ENCODE measurements at regions not wholly inside any gene's neighbourhood (a gene's known extent, or its start where the extent isn't known, plus 50 kb on each side); places are given as distances from the start of the nearest gene placed in this dataset.

DNA sequence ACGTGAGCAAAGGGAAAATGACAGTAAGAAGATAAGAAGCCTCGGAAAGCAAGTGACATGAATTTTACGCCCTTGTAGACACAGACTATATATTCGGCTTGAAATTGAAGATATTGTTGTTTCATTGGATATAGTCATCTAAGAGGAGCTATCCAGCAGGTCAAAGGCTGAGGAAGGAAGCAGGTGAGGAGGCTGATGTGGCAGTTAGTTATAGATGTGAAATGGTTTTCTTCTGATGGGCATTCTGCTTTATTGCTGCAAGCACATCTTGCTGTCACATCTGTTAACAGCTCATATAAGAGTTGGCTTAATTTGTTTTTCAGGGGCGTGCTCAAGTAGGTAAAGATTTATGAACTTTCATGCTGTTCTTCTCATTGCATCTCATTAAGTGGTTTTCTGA, 146.1 kb downstream of the KLF5 start:
- TF ChIP-seq EZH2 (IDR thresholded peaks at IDR 0.05; ENCODE audit: low read length, unreplicated experiment) (no peak), EZH2phosphoT487 (IDR thresholded peaks at IDR 0.05; ENCODE audit: borderline replicate concordance, low read length) (no peak)
- TF ChIP-seq, protein P1, sequence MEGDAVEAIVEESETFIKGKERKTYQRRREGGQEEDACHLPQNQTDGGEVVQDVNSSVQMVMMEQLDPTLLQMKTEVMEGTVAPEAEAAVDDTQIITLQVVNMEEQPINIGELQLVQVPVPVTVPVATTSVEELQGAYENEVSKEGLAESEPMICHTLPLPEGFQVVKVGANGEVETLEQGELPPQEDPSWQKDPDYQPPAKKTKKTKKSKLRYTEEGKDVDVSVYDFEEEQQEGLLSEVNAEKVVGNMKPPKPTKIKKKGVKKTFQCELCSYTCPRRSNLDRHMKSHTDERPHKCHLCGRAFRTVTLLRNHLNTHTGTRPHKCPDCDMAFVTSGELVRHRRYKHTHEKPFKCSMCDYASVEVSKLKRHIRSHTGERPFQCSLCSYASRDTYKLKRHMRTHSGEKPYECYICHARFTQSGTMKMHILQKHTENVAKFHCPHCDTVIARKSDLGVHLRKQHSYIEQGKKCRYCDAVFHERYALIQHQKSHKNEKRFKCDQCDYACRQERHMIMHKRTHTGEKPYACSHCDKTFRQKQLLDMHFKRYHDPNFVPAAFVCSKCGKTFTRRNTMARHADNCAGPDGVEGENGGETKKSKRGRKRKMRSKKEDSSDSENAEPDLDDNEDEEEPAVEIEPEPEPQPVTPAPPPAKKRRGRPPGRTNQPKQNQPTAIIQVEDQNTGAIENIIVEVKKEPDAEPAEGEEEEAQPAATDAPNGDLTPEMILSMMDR (conservative IDR thresholded peaks at IDR 0.05; ENCODE audit: low read depth, low read length): no peak
- Histone ChIP-seq H3K36me3 (ENCODE audit: low read depth, low read length) (no peaks in the 10 kb centered on the region), H2AFZ (ENCODE audit: low read length) (no peak overlapping the region), H3K9me2 (replicated peaks; ENCODE audit: low read length) (no peaks in the 10 kb centered on the region), H3K4me2 (ENCODE audit: low read length) (no peak overlapping the region), H3K9me3 (ENCODE audit: low read length) (no peaks in the 10 kb centered on the region), H3K4me1 (ENCODE audit: insufficient read depth, low read length) (peaks cover 6% of the 10 kb centered on the region), H4K20me1 (ENCODE audit: low read length) (no peaks in the 10 kb centered on the region), H3K27me3 (ENCODE audit: low read length) (no peaks in the 10 kb centered on the region), H3K27ac (ENCODE audit: low read length) (no peak overlapping the region), H3K9ac (ENCODE audit: low read length) (no peak overlapping the region), H3K79me2 (ENCODE audit: low read length) (no peaks in the 10 kb centered on the region), H3K4me3 (ENCODE audit: low read length) (no peak overlapping the region), H3F3A (ENCODE audit: low read length, unreplicated experiment) (no peaks in the 10 kb centered on the region)
- intact Hi-C loops (cut with micrococcal nuclease): no loop called here
- no TSS peak for BruUV-seq (replicated peaks)
- ChIA-PET CTCF (no interaction called here), POLR2A (ENCODE audit: unreplicated experiment) (no interaction called here)
- ATAC-seq (no peak), DNase-seq (no peak)

DNA sequence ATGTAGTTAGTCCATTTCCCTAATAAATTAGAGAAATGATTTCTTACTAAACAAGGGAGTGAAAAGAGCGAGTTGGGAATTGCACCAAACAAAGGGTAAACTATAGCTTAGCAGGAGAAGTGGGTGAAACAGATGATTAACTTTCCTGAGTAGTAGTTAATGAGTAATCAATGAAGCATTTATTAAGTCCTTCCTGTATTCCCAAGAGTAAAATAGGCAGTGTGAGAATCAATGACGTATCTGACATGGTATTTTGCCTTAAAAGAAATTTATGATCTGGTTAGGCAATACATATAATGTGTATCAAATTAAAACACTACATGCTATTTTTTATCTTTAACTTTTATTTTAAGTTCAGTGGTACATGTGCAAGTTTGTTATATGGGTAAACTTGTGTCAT, 142.8 kb downstream of the KLF5 start:
- TF ChIP-seq EZH2 (IDR thresholded peaks at IDR 0.05; ENCODE audit: low read length, unreplicated experiment): no peak
- TF ChIP-seq, protein P1 (conservative IDR thresholded peaks at IDR 0.05; ENCODE audit: low read depth, low read length): no peak
- no peak for TF ChIP-seq EZH2phosphoT487 (IDR thresholded peaks at IDR 0.05; ENCODE audit: borderline replicate concordance, low read length)
- H3K9me3 ChIP-seq (ENCODE audit: low read length): no peaks in the 10 kb centered on the region
- no peak overlapping the region for H3K9ac ChIP-seq (ENCODE audit: low read length)
- CTCF ChIA-PET: no interaction called here
- no peak overlapping the region for H2AFZ ChIP-seq (ENCODE audit: low read length)
- intact Hi-C loops (cut with micrococcal nuclease): no loop called here
- POLR2A ChIA-PET (ENCODE audit: unreplicated experiment): no interaction called here
- H3K36me3 ChIP-seq (ENCODE audit: low read depth, low read length): no peaks in the 10 kb centered on the region
- H4K20me1 ChIP-seq (ENCODE audit: low read length): no peaks in the 10 kb centered on the region
- H3K4me3 ChIP-seq (ENCODE audit: low read length): no peak overlapping the region
- H3F3A ChIP-seq (ENCODE audit: low read length, unreplicated experiment): no peaks in the 10 kb centered on the region
- DNase-seq (no peak), ATAC-seq (no peak)
- no peak overlapping the region for H3K27ac ChIP-seq (ENCODE audit: low read length)
- no TSS peak for BruUV-seq (replicated peaks)
- H3K9me2 ChIP-seq (replicated peaks; ENCODE audit: low read length): no peaks in the 10 kb centered on the region
- no peaks in the 10 kb centered on the region for H3K79me2 ChIP-seq (ENCODE audit: low read length)
- H3K4me1 ChIP-seq (ENCODE audit: insufficient read depth, low read length): no peaks in the 10 kb centered on the region
- no peak overlapping the region for H3K4me2 ChIP-seq (ENCODE audit: low read length)
- no peaks in the 10 kb centered on the region for H3K27me3 ChIP-seq (ENCODE audit: low read length)

DNA sequence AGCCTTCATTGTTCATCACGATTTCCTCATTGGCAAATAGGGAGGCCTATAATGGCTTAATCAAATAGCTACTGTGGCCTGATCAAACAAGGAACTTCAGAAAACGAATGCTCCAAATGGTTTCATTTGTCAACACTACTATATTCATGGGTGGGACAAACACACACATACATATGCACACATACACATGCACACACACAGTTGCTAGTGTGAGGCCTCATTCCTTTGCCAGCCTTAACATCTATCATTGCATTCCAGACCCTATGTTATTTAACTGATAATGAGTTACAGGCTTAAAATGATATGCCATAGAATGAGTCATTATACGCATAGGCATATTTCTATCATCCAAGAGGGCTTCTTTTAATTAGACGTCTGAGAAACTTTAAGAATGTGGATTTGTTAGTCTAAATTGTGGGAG, 140.2 kb downstream of the KLF5 start:
- Histone ChIP-seq H3K4me2 (ENCODE audit: low read length) (no peak overlapping the region), H3K4me3 (ENCODE audit: low read length) (no peak overlapping the region), H3K9me3 (ENCODE audit: low read length) (no peaks in the 10 kb centered on the region), H4K20me1 (ENCODE audit: low read length) (no peaks in the 10 kb centered on the region), H3K4me1 (ENCODE audit: insufficient read depth, low read length) (peaks cover 15% of the 10 kb centered on the region), H3K27me3 (ENCODE audit: low read length) (no peaks in the 10 kb centered on the region), H3K9ac (ENCODE audit: low read length) (no peak overlapping the region), H3K9me2 (replicated peaks; ENCODE audit: low read length) (no peaks in the 10 kb centered on the region), H3K27ac (ENCODE audit: low read length) (no peak overlapping the region), H3K79me2 (ENCODE audit: low read length) (no peaks in the 10 kb centered on the region), H3F3A (ENCODE audit: low read length, unreplicated experiment) (no peaks in the 10 kb centered on the region), H2AFZ (ENCODE audit: low read length) (no peak overlapping the region), H3K36me3 (ENCODE audit: low read depth, low read length) (no peaks in the 10 kb centered on the region)
- CTCF ChIA-PET: no interaction called here
- no TSS peak for BruUV-seq (replicated peaks)
- ATAC-seq (no peak), DNase-seq (no peak)
- POLR2A ChIA-PET (ENCODE audit: unreplicated experiment): no interaction called here
- TF ChIP-seq EZH2phosphoT487 (IDR thresholded peaks at IDR 0.05; ENCODE audit: borderline replicate concordance, low read length) (no peak), EZH2 (IDR thresholded peaks at IDR 0.05; ENCODE audit: low read length, unreplicated experiment) (no peak)
- TF ChIP-seq, protein P1 (conservative IDR thresholded peaks at IDR 0.05; ENCODE audit: low read depth, low read length): no peak
- intact Hi-C loops (cut with micrococcal nuclease): no loop called here

Measured in PC-3 (cell line).